ENCODE measurements at regions not wholly inside any gene's neighbourhood (a gene's known extent, or its start where the extent isn't known, plus 50 kb on each side); places are given as distances from the start of the nearest gene placed in this dataset.

DNA sequence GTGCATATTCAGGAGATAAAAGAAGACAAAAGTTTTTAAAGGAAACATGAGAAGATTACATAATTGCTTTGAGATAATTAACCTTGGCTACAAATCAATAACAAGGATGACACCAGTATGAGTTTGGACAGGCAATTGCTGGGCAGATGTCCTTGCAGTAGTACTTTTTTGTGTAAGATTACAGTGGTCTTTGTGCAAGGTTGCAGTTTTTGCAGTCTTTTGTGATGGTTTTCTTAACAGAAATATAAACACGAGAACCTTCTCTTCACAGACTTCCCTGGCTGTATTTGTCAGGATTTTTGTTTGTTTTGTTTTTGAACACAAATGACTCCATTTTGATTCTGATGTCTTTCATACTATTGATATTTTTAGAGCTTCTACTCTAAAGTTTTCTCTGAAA, 128.3 kb upstream of the ALCAM start:
- ATAC-seq, result no peak
- no peak overlapping the region for H3K27ac ChIP-seq
- H3K4me3 ChIP-seq, result no peak overlapping the region
- DNase-seq, result no peak
- TF ChIP-seq, protein P1, sequence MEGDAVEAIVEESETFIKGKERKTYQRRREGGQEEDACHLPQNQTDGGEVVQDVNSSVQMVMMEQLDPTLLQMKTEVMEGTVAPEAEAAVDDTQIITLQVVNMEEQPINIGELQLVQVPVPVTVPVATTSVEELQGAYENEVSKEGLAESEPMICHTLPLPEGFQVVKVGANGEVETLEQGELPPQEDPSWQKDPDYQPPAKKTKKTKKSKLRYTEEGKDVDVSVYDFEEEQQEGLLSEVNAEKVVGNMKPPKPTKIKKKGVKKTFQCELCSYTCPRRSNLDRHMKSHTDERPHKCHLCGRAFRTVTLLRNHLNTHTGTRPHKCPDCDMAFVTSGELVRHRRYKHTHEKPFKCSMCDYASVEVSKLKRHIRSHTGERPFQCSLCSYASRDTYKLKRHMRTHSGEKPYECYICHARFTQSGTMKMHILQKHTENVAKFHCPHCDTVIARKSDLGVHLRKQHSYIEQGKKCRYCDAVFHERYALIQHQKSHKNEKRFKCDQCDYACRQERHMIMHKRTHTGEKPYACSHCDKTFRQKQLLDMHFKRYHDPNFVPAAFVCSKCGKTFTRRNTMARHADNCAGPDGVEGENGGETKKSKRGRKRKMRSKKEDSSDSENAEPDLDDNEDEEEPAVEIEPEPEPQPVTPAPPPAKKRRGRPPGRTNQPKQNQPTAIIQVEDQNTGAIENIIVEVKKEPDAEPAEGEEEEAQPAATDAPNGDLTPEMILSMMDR (IDR thresholded peaks at IDR 0.05), result no peak
- no peaks in the 10 kb centered on the region for H3K36me3 ChIP-seq
- H3K27me3 ChIP-seq, result no peaks in the 10 kb centered on the region
- H3K9me3 ChIP-seq, result no peaks in the 10 kb centered on the region
- H3K4me1 ChIP-seq, result no peaks in the 10 kb centered on the region
- intact Hi-C loops (cut with DNase I), result no loop called here

GRCh38 chr3:105243076-105243475, 123.6 kb upstream of the ALCAM start:
- no peaks in the 10 kb centered on the region for H3K27me3 ChIP-seq
- ATAC-seq (no peak), DNase-seq (no peak)
- no peaks in the 10 kb centered on the region for H3K9me3 ChIP-seq
- TF ChIP-seq, protein P1 (IDR thresholded peaks at IDR 0.05), result no peak
- H3K4me1 ChIP-seq, result no peaks in the 10 kb centered on the region
- H3K4me3 ChIP-seq, result no peak overlapping the region
- no peaks in the 10 kb centered on the region for H3K36me3 ChIP-seq
- no peak overlapping the region for H3K27ac ChIP-seq
- intact Hi-C loops (cut with DNase I), result no loop called here

DNA sequence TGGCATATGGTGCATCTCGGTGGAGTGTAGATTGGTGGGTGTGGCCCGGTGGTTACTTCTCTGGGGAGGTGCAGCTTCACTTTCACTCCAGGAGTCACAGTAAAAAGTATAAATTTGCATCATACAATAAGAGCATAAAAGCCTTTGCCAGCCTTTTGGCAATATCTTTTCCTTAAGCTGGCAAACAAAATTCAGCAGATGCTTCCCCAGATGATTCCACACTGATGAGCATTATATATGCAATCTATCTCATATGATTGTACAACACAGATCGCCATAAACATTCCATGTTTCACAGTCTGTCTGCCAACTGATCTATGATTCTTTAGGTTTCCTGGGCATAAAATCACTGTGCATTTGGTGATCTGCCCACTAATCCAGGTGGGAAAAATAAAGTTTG, 120.2 kb upstream of the ALCAM start:
- intact Hi-C loops (cut with DNase I), result no loop called here
- no peaks in the 10 kb centered on the region for H3K36me3 ChIP-seq
- TF ChIP-seq, protein P1 (IDR thresholded peaks at IDR 0.05), result no peak
- ATAC-seq, result no peak
- H3K9me3 ChIP-seq, result no peaks in the 10 kb centered on the region
- no peaks in the 10 kb centered on the region for H3K27me3 ChIP-seq
- no peak for DNase-seq
- H3K27ac ChIP-seq, result no peak overlapping the region
- no peak overlapping the region for H3K4me3 ChIP-seq
- H3K4me1 ChIP-seq, result no peaks in the 10 kb centered on the region

GRCh38 chr3:105253225-105253624, 113.5 kb upstream of the ALCAM start:
- TF ChIP-seq, protein P1 (IDR thresholded peaks at IDR 0.05), result no peak
- intact Hi-C loops (cut with DNase I), result no loop called here
- peak; percentile 60 for ATAC-seq
- H3K27ac ChIP-seq, result no peak overlapping the region
- no peaks in the 10 kb centered on the region for H3K4me1 ChIP-seq
- H3K9me3 ChIP-seq, result no peaks in the 10 kb centered on the region
- no peaks in the 10 kb centered on the region for H3K36me3 ChIP-seq
- H3K4me3 ChIP-seq, result no peak overlapping the region
- DNase-seq, result no peak
- no peaks in the 10 kb centered on the region for H3K27me3 ChIP-seq

DNA sequence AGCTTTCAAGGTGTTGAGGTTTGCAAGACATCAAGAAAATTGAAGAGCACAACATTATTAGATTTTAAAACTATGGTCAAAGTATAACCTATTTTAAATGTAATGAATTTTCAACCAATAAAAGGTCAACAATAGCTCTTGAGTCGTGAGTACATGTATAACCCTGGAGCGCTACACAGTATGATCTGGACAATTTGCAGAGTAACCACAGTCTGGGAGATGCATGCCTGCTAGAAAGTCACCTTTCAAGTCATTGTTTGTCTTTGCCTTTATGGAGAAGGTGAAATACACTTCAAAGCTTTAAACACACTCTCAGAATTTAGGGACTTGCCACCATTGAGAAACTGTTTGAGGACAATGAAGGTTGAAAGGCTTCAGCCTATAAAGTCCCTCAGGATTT, 112.6 kb upstream of the ALCAM start:
- peak; percentile 44 for ATAC-seq
- Histone ChIP-seq H3K4me3 (no peak overlapping the region), H3K36me3 (no peaks in the 10 kb centered on the region), H3K27ac (no peak overlapping the region), H3K9me3 (no peaks in the 10 kb centered on the region), H3K27me3 (no peaks in the 10 kb centered on the region), H3K4me1 (no peaks in the 10 kb centered on the region)
- TF ChIP-seq, protein P1 (IDR thresholded peaks at IDR 0.05), result no peak
- intact Hi-C loops (cut with DNase I), result no loop called here
- DNase-seq, result no peak

GRCh38 chr3:105255350-105255749, 111.4 kb upstream of the ALCAM start:
- no peak overlapping the region for H3K4me3 ChIP-seq
- no peaks in the 10 kb centered on the region for H3K36me3 ChIP-seq
- H3K4me1 ChIP-seq, result no peaks in the 10 kb centered on the region
- DNase-seq (no peak), ATAC-seq (no peak)
- no peaks in the 10 kb centered on the region for H3K9me3 ChIP-seq
- TF ChIP-seq, protein P1 (IDR thresholded peaks at IDR 0.05), result no peak
- H3K27ac ChIP-seq, result no peak overlapping the region
- intact Hi-C loops (cut with DNase I), result no loop called here
- H3K27me3 ChIP-seq, result no peaks in the 10 kb centered on the region

All from upper lobe of right lung (tissue), 1 donor.